HG02623 (cell line): ENCODE measurements at regions not wholly inside any gene's neighbourhood (a gene's known extent, or its start where the extent isn't known, plus 50 kb on each side); places are given as distances from the start of the nearest gene placed in this dataset.
"Not testable (repeated sequence)": the region's sequence is repeated elsewhere in the genome, so short reads cannot be mapped to it uniquely, and the experiment has no call there.

Source experiments
- ATAC-seq: cut with Tn5 transposase; IDR thresholded peaks from one replicate; pipeline ENCODE4 v1.9.1; 2021; ENCODE audit warnings: moderate library complexity; ENCODE audit not compliant: unreplicated experiment

DNA sequence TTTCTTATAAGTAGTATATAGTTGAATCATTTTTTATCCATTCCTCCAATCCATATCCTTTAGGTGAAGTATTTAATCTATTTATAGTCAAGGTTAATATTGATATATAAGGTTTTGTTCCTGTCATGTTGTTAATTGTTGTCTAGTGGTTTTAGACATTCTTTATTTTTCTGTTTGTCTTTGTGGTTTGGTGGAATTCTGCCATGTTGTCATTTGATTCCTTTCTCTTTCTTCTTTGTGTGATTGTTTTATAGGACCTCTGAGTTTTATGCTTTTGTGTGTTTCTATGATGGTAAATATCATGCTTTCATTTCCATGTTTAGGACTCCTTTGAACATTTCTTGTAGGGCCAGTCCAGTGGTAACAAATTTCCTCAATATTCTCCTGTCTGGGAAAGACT, 450.3 kb upstream of the BTBD3 start:
- no peak for ATAC-seq

DNA sequence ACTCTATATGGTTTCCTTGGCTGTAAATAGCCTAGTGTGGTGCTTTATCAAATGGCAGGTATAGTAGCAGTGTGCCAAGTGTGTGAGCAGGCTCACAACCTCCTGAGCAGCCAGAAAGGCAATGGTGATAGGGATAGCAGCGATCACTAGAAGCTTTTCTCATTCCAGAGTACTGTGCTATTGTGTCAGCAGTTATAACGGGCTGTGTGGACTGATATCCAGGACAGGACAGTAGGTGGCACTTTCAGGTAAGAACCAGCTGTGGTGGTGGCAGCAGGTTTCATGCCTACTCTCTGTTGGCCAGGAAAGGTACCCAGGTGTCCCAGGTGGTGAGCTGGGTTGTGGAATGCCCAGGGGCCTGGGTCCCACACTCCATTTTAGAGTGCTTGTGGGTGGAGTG, 448.8 kb upstream of the BTBD3 start:
- ATAC-seq = no peak

DNA sequence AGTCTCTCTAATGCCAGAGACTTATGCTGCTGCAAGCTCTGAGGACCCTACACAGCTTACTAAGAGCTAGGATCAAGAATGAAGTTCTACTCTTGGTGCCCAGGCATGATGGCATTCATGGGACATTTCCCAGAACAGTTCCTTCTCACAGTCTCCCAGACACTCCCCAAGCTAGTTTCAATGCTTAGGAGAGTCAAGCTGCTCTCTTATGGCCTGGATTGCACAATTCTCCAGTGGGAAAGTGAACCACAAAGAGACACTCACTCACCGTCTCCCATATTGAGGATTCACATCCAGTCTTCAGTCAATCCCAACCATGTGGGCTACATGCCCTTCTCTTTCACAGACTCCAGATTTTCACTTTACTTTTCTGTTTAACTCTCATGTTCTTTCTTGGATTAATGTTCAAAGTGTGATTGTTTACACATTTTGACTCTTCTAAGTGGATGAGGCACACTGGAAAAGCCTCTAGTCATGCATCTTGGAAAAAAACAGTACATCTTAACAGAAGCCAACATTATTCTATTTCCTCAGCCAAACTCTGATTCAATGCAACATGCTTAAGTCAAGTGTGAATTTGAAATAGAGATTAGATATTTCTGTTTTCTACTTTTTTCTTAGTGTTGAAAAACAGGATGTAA, 447.8 kb upstream of the BTBD3 start:
- no peak for ATAC-seq

DNA sequence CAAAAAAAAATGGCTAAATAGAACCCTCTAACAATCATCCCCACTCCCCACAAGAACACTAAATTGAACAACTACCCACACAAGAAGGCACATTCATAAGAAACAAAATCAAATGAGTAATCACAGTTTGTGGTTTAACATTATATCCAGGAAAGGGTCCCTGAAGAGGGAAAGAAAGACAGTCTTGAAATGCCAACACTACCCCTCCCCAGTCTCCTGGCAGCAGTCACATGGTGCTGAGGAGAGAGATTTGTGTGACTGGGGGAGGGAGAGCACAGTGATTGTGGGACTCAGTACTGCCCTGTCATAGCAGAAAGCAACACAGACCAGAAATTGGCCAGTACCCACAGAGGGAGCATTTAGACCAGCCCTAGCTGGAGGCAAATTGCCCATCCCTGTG, 443.7 kb upstream of the BTBD3 start:
- ATAC-seq = no peak

DNA sequence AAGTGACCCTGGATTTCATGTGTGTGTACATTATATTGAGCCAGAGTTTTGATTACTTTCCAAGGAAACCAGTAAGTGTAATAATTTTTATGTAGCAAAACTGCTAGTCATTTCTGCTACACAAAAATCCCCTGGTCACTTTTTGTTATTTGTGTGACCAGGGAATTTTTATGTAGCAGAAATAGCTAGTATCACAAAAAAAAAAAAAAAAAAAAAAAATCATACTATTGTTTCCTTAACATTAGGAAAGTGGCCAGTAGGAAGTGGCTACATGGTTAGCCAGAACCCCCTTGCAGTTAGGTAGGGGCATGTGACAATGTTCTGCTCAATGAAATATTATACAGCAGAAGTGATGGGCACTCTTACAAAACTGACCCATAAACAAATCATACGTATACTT, 434.0 kb upstream of the BTBD3 start:
- ATAC-seq = no peak

DNA sequence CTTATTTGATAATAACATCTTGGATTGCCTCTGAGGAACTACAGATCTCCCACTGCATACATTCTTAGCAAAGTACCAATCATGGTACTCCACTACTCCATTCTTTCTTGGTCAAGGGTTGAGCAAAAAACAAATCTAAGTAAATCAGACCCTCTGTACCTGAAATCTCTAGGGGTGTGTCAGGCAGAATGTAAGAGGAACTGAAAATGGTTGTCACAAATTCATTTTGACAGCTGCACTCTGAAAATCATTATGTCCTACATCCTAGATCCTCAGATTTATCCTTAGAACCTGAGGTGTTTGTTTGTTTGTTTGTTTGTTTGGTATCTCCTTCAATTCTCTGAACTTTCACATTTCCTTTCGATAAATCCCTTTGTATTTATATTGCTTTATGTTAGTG, 433.2 kb upstream of the BTBD3 start:
- no peak for ATAC-seq

DNA sequence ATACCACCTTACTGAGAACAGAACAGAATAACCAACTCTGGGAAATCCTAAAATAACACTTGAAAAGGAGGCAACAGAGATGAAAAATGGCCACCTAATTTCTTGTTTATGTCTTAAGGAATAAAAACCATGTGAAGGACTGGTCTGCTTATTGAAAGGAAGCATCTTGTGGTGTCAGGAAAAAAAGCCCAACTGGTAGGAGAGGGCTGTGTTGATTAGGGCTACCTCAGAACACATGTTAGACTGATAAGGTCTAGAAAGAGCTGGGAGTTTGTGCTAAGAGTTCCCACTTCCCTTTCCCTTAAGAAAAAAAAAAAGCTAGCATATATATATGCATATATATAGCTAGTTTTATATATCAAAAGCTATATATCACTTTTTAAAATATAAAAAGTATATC, 425.3 kb upstream of the BTBD3 start:
- no peak for ATAC-seq

DNA sequence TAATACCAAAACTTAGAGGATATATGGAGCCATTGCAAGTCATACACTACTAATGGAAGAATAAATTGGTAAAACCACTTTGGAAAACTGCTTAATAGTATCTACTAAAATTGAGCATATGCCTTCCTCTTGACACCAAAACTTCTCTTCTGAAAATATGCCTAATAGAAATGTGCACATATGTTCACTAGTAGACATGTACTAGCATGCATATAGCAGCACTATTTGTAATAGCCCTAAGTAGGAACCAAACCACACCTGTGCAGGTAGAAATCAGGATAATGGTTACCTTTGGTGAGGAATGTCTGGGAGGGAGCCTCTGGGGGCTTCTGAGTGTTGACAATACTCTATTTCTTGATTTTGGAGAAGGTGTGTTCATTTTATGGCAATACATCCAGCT, 424.8 kb upstream of the BTBD3 start:
- ATAC-seq = no peak

DNA sequence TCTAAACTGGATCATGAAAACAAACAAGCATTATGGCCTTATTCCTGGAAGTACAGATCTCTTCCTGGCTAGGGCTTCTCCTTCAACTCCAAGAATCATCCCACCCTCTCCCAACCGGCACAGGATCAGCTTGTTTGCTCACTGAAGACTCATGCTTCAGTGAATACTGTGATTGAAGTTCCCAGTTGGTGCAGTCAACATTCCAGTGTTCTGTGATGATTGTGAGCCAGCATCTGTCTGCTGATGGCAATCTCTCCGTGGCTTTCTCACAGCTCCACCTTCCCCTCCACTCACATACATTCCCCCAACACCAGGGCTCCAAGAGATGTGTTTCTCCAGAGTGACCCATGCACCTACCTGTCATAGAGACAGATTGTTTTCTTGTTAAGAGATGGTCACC, 421.3 kb upstream of the BTBD3 start:
- no peak for ATAC-seq

DNA sequence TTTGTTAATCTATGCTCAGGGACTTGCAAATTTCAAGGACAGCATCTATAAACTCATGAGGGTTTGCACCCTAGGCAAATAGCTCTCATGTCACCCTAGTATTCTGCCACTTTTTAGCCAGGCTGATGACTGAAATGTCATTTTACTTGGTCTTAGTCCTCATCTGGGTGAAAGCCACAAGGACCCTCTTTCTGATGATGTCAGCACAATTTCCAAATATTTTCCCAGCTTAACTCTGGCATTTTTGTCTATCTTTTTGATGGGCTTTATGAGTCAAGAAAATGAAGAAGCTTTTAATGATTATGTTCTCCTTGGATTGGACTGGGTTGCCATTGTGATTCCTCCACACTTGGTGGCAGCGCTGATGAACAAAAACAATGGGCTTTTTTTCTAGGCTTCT, 420.1 kb upstream of the BTBD3 start:
- no peak for ATAC-seq

DNA sequence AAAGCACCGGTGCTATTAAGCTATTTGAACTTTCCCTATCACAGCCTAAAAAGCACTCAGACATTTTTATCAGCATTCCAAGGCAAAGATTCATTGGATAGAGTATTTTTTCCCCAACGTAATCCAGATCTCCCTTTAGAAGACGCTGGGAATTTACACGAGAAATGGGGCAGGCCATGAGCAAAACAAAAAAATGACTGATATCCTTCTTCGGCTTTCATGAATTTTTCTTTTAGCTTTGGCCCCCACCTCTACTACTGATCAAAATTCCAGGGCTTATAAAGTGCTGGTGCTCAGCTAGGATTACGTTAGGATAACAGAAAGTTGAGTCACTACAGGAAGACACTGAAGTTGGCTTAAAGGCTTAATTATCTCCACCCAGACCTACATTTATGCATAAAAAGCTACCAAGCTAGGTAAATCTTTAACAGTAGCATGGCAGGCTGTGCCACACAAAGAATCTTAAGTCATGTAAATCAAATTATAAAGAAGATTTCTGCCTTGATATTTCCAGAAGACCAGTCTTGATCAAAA, 418.5 kb upstream of the BTBD3 start:
- ATAC-seq = no peak

DNA sequence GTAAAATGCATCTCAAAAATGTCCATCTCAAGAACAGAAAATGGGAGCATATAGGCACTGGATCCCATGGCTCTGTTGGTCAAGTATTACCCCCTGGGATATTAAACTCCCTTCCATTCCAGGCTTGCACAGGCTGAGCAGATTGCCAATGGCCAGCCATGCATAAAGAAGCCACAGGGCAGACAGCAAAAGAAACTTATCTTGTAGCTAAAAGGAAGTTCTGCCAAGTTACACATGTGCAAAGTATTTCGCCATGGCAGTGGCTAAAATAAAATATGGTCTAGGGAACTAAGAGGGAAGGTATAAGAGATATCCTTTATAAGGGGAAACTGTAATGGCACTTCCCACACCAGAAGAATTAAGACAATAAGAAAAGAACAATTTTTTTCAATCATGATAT, 415.6 kb upstream of the BTBD3 start:
- no peak for ATAC-seq

DNA sequence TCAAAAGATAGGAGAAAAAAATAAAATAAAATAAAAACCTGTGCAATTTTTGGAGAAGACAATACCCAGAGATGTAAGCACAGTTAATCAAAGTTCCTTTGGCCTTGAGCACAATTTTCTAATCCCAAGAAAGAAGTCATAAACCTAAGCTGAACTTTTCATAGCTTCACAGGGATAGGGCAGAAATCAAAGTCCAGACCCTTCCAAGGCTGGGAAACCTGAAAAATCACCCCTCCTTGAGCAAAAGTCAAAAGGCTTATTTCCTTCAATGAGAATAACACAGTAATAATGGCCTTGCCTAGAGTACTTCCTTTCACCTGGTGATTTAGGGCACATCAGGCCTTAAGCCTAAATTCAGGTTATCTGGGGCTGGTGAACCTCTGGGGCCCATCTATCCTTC, 415.0 kb upstream of the BTBD3 start:
- no peak for ATAC-seq

DNA sequence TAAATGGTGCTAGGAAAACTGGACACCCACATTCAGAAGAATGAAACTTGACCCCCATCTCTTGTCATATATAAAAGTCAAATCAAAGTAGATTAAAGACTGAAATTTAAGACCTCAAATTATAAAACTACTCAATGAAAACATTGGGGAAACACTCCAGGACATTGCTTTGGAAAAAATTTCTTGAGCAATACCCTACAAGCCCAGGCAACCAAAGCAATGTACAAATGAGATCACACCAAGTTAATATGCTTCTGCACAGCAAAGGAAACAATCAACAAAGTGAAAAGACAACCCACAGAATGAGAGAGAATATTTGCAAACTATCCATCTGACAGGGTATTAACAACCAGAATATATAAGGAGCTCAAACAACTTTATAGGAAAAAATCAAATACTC, 407.9 kb upstream of the BTBD3 start:
- no peak for ATAC-seq

DNA sequence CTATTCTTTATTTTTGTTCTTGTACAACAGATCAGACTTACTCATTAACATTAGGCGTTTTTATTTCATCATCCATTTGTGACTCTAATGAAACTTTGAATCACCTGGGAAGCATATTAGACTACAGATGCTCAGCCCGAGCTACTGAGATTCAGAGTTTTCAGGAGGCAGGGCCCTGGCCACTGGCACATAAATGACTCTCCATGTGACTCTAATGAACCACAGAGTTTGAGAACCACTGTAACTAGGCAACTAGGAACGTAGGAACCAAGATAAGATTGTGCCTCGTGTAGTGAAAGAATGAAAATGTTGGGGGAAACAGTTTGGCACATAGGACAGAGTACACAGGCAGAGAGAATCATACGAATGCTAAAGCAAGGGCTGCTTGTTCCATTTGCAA, 405.9 kb upstream of the BTBD3 start:
- ATAC-seq = no peak

DNA sequence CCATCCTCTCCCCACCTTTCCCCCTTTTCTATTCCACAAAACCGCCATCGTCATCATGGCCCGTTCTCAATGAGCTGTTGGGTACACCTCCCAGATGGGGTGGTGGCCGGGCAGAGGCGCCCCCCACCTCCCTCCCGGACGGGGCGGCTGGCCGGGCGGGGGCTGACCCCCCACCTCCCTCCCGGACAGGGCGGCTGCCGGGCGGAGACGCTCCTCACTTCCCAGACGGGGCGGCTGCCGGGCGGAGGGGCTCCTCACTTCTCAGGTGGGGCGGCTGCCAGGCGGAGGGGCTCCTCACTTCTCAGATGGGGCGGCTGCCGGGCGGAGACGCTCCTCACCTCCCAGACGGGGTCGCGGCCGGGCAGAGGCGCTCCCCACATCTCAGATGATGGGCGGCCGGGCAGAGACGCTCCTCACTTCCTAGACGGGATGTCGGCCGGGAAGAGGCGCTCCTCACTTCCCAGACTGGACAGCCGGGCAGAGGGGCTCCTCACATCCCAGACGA, 404.4 kb upstream of the BTBD3 start:
- ATAC-seq = not testable (repeated sequence)

DNA sequence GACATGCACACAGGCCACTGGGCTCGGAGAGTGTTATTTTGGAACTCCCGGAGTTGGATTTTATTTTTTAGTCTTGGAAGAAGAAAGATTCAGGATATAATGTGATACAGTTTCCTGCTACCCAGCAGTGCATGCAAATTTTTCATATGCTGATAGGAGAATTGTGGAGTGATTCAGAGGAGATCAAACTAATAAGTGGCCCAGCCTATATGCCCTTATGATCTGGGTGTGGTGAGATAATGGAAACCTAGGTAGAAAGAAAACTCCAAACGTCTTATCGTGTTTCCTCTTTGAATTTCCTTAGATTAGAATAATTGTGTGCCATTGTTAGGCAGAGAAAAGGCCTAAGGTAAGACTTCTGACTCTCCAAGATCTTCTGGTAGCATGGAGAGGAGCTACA, 401.2 kb upstream of the BTBD3 start:
- ATAC-seq = no peak

DNA sequence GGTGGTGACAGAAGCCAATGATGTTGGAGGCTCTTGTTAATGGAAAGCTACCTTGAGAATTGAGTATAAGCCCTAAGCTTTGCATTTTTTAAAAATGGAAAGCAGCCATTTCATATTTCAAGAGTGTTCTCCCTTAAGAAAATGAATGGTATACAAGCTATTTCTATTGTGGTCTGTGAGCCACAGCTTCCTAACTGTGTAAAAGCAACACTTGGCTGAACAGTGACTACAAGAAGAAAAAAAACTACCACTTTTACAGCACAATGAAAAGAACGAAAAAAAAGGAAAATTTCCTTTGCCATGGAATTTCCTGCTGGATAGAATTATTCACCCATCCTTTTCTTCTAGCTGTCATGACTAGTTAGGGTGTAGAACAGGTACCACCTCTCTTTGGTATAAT, 397.1 kb upstream of the BTBD3 start:
- ATAC-seq = no peak

DNA sequence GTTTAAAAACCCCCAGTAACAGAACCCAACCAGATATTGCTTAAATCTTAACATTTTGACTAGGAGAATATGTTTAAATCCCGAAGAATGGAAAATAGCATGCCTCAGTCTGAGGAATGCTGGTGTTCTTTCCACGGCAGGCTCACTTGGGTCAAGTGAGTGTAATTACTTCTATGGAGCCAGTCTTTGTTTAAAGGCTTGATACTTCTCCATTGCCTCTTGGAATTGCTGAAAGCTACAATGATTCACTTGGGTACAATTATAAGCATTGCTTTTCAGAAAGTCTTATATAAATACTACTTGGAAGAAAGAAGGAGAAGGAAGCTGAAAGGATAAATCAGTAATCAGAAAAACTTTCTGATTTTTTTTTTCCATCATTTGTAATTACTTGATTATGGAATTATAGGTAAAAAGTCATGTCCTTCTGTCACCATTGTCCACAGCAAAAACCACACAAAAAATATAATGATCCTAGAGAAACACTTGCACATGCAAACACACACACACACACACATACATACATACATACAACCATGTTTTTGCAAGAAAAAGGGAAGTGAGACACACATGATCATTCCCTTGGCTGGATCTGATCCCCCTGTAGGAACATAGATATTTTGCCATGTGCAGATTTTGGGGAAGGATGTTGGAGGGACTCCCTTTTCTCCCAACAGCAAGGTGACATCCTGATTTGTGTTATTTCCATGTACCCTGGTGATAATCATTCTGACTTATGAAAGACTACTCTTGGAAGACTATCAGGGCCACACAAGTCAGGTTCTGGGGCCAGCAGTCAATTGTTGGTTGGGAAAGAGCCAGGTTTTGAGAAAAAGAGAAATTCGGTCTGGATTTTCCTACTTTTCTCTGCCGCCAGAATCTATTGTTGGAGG, 396.0 kb upstream of the BTBD3 start:
- no peak for ATAC-seq

DNA sequence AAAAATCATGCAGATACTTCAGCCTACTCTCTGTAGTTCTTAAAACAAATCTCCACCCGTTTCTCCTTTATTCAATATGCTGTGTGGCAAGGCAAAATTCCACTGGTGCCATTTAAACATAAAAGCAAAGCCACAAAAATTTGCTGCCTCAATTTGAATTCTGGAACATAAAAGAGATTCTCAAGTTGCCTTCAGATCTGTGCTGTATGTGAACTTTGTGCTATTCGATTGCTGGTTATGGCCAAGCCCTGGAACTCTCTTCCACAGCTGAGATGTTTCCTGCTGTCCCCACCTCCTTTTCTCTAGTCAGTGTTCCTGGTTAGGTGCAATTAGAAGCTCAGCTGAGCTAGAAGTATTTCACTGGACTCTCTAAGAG, 395.3 kb upstream of the BTBD3 start:
- no peak for ATAC-seq

DNA sequence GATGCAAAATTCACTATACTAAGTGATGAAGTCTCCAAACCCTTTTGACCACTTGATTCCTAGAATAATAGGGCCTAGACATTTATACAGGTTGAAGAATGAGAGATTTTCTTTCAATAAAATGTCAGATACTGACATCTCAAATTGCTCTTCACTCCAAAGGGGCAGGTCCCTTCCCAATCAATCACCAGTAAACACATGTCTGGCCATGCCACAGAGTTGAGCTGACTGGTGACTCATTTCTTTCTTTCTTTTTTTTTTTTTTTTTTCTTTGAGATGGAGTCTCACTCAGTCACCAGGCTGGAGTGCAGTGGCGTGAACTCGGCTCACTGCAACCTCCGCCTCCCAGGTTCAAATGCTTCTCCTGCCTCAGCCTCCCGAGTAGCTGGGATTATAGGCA, 388.6 kb upstream of the BTBD3 start:
- ATAC-seq = no peak

DNA sequence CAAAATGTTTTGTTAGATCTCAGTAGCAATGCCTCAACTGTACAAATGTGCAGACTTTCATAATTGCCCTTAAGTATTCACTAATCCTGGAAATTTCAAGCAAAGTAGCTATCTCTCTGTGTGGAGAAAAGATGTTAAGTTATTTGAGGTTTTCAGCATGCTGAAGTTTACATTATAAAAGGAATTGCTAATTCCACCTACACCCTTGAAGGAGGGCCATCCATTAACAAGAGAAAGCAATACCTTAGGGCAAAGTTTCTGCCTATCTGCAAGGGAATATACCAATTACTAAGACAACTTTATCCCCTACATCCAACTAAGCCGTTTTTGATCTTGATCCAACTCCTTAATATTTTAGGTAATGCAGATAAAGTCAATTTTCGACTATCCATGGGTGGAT, 380.7 kb upstream of the BTBD3 start:
- ATAC-seq = no peak
